AG08396 (cell line): ENCODE measurements at regions not wholly inside any gene's neighbourhood (a gene's known extent, or its start where the extent isn't known, plus 50 kb on each side); places are given as distances from the start of the nearest gene placed in this dataset.
"Not testable (repeated sequence)": the region's sequence is repeated elsewhere in the genome, so short reads cannot be mapped to it uniquely, and the experiment has no call there.

Source experiments
- DNase-seq: peaks from one replicate; pipeline ENCODE4 v3.0.0; 2012; ENCODE audit warnings: low spot score, mixed read lengths

- DNase-seq: no peak
Measured at GRCh38 chr2:19201911-19202462, 156.4 kb downstream of the OSR1 start.

DNA sequence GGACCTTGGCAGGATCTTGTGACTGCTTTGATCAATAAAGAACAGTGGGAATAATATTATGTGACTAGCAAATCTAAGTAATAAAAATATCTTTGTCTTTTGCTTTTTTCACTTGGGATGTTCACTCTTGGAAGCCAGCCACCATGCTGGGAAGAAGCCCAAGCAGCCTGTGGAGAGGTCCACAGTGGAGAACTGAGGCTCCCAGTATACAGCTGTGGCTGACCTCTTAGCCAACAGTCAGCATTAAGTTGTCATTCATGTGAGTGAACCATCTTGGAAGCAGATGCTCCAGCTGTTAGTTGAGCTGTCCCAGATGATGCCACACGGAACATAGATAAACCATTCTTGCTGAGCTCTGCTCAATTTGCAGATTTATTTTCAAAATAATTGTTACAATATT, 160.0 kb downstream of the OSR1 start:
- no peak for DNase-seq

- DNase-seq: no peak
Measured at GRCh38 chr2:19195661-19196060, 162.8 kb downstream of the OSR1 start.

DNA sequence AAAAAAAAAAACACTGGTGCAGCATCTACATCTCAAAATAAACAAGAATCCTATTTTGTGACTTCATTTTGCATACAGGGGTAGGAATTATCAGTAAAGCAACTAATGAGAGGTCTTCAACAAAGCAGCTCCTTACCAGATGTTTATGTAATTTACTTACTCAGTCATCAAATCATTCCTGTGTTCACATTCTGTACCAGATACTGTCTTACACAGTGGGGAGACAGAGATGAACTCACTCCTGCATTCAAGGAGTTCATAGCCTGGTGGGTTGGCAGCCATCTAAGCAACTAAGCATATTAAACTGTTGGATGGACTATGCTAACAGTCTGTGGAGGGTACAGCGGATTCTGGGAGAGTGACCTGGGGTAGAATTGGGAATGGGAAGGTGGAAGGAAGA, 169.0 kb downstream of the OSR1 start:
- no peak for DNase-seq

GRCh38 chr2:19187323-19188020, 171.0 kb downstream of the OSR1 start:
- DNase-seq: peak; percentile 29

GRCh38 chr2:19185086-19185485, 173.3 kb downstream of the OSR1 start:
- no peak for DNase-seq

DNA sequence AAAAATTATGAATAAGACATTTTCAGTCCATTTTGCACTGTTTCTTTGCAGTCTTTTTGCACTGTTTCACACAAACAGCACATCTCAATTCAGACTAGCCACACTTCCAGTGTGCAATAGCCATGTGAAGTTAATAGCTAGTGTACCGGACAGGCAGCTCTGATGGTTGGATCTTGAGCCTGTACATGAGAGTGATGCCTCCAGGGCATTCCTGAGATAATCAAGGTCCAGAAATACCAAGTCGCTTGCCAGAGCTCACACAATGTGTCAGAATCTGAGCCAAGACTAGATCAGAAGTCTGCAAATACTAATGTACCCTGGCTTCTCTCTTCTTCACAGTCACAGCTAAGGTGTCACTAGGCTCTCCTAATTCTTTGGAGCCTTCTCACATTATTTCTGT, 180.2 kb downstream of the OSR1 start:
- no peak for DNase-seq

DNA sequence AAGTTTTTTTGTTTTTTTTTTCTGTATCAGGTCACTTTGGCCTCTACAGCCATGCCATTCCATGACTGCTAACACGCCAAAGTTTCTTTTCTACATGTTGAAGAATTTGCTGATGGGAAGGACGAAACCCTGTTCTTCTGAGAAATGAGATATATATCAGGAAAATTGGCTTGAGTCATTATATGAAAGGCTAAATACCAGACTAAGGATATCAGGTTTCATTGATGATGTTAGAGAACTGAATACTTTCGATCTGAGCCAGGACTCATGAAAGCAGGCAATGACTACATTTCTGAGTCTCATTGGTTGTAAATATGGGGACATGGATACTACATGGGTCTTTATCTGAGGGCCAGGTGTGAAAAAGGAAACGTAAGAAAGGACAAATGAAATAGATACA, 181.4 kb downstream of the OSR1 start:
- peak; percentile 42 for DNase-seq

GRCh38 chr2:19176172-19176852, 182.1 kb downstream of the OSR1 start:
- no peak for DNase-seq

- no peak for DNase-seq
Measured at GRCh38 chr2:19174176-19174575, 184.2 kb downstream of the OSR1 start.

GRCh38 chr2:19171409-19171808, 187.0 kb downstream of the OSR1 start:
- no peak for DNase-seq

GRCh38 chr2:19169134-19169768, 189.2 kb downstream of the OSR1 start:
- DNase-seq: no peak

DNA sequence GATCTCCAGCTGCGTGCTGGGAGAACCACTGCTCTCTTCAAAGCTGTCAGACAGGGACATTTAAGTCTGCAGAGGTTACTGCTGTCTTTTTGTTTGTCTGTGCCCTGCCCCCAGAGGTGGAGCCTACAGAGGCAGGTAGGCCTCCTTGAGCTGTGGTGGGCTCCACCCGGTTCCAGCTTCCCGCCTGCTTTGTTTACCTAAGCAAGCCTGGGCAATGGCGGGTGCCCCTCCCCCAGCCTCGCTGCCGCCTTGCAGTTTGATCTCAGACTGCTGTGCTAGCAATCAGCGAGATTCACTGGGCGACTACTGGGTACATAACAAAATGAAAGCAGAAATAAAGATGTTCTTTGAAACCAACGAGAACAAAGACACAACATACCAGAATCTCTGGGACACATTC, 194.3 kb downstream of the OSR1 start:
- not testable (repeated sequence) for DNase-seq

GRCh38 chr2:19158896-19159295, 199.5 kb downstream of the OSR1 start:
- no peak for DNase-seq

GRCh38 chr2:19158211-19158610, 200.2 kb downstream of the OSR1 start:
- no peak for DNase-seq

DNA sequence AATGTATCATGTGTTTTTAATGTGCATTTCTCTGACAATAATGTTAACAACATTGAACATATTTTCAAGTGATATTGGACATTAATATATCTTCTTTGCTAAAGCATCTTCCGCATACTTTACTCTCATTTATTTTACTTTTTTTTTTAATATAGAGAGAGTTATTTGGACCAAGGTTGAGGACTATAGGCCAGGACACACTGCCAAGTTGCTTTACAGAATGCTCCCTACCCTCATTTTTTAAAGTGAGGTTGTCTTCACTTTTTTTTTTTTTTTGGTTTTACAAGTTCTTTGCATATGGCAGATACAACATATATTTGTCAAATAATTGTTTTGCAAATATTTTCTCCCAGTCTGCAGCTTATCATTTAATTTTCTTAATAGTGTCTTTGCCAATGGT, 201.8 kb downstream of the OSR1 start:
- no peak for DNase-seq

GRCh38 chr2:19150726-19151125, 207.7 kb downstream of the OSR1 start:
- no peak for DNase-seq

DNA sequence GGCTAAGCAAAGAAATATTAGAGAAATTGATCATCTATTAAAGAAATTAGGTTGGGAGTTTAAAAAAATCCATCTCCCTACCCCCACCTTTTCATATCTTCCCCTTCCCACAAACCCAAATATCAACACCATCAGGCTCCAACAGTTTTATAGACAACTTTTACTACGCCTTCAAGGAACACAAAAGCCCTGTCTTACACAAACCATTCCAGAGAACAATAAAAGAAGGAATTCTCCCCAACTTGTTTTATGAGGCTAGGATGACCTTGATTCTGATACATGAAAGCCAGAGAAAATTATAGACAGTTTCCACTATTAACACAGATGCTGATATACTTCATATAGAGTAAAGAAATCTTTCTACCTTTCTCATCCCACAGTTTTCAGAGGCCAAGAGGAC, 211.6 kb downstream of the OSR1 start:
- DNase-seq: no peak

GRCh38 chr2:19141234-19142004, 217.0 kb downstream of the OSR1 start:
- no peak for DNase-seq

DNA sequence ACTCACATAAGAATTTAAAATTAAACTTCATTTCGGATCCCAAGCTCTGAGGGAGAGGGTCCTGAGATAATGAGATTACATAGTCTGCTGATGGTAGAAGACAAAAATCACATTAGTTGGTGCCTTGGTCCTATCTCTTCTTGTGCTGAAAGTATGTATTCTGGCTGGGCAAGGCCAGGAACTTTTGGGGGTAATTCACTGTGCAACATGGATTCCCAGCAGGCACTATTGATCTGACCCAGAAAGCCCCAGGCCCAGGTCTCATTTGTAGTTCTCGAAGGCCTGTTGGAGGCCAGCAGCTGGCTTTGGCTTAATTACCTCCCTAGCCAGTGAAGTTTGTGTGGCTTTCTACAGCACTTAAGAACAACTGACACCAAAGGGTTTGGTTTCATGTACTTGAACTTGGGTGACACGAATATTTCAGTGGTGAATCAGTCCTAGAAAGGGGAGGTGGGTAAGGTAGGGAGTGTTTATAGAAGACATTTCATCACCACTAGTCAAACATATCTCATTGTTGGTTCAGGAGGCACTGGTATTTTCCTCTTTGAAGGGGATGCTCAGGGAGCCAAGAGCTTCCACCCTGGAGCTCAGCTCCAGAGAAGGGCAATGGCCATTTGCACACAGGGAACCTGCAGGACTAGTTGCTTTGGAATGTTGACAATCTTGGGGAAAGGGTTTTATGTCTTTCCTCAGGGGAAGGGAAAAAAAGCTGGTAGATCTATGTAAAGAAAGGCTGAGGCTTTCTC, 217.8 kb downstream of the OSR1 start:
- DNase-seq: peak; percentile 73

DNA sequence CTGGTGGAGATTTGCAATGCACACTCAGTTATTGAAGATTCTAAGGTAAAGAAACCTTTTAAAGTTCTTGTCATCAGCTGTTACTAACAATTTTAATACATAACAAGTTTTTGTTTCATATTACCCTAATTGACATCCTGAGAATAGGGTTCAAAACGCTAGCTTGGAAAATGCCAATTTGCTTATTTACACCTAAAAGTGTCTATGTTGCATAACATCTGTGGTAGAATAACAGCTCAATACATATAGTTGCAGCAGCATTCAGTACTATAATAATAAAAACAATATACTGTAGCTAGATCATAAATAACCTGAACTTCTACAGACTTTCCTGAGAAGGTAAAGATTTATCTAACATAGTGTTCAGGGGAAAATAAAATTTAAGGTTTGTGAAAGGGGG, 219.0 kb downstream of the OSR1 start:
- DNase-seq: no peak
